ENCODE measurements at regions not wholly inside any gene's neighbourhood (a gene's known extent, or its start where the extent isn't known, plus 50 kb on each side); places are given as distances from the start of the nearest gene placed in this dataset.

DNA sequence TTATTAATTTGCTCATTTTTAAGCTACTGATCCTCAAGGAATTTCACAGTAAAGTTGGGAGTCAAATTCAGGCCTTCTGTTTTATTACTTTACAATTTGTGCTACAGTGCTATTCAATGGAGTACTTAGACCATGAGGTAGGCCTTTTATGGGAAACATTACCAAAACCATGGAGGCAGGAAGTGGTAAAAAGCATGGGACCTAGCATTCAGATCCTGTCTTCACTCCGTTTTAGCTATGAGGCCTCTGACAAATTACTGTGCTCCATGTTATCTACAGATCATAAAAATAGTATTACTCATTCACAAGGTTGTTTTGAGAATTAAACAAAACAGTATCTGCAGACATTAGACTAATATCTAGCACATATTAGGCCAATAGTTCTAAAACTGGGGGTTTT is 140.6 kb upstream of the SLITRK3 start:
- H3K9me3 ChIP-seq = no peaks in the 10 kb centered on the region
- TF ChIP-seq, protein P1, sequence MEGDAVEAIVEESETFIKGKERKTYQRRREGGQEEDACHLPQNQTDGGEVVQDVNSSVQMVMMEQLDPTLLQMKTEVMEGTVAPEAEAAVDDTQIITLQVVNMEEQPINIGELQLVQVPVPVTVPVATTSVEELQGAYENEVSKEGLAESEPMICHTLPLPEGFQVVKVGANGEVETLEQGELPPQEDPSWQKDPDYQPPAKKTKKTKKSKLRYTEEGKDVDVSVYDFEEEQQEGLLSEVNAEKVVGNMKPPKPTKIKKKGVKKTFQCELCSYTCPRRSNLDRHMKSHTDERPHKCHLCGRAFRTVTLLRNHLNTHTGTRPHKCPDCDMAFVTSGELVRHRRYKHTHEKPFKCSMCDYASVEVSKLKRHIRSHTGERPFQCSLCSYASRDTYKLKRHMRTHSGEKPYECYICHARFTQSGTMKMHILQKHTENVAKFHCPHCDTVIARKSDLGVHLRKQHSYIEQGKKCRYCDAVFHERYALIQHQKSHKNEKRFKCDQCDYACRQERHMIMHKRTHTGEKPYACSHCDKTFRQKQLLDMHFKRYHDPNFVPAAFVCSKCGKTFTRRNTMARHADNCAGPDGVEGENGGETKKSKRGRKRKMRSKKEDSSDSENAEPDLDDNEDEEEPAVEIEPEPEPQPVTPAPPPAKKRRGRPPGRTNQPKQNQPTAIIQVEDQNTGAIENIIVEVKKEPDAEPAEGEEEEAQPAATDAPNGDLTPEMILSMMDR (IDR thresholded peaks at IDR 0.05) = no peak
- H3K27ac ChIP-seq = no peak overlapping the region
- intact Hi-C loops (cut with DNase I) = no loop called here
- WGBS, 2 donors = 34 to 58% methylated on average over 1 of the region's 1 CpG
- DNase-seq (no peak), ATAC-seq (no peak)
- no peaks in the 10 kb centered on the region for H3K36me3 ChIP-seq
- H3K4me3 ChIP-seq = no peak overlapping the region
- no peaks in the 10 kb centered on the region for H3K27me3 ChIP-seq
- H3K4me1 ChIP-seq = no peaks in the 10 kb centered on the region
